ENCODE measurements at regions not wholly inside any gene's neighbourhood (a gene's known extent, or its start where the extent isn't known, plus 50 kb on each side); places are given as distances from the start of the nearest gene placed in this dataset.

GRCh38 chr3:13161771-13162535 lies 88.7 kb upstream of the IQSEC1 start:
- Mint-ChIP-seq H3K4me3 (no peak overlapping the region), H3K36me3 (ENCODE audit: low read depth) (no peaks in the 10 kb centered on the region), H3K27ac (no peak overlapping the region), H3K27me3 (no peaks in the 10 kb centered on the region), H3K9me3 (no peaks in the 10 kb centered on the region), H3K4me1 (no peaks in the 10 kb centered on the region)
- ATAC-seq (replicated peaks) = no peak

DNA sequence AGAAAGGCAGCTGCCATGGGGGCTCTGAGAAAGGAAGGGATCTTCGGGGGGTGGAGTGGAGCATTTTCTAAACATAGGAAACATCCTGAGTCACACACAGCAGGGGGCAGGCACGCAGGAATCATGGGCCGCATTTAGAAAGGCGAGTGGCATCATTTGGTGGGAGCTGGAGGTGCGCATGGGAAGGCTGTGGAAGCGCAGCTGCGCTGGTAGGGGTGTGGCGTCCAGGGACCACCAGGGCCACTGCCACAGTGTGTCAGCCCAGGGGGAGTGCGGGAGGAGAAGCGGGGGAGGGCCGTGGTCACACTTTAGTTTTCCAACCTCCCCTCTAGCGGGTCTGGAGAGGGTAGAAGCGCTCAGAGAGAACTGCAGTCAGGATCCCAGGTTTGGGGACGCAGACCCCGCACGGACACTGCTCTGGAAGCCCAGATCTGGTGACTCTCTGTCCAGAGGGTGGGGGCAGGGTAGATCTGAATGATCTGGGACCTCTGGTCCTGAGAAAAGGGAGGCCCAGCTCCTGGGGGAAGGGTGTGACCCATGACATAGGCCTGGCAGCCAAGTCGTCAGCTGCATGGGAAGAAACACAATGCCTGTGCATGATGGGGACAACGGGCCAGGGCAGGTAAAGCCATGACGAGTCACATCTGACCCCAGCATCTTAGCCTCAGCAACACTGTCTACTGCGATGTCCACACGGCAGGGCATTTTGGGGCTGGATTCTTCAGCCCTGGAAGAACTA lies 88.0 kb upstream of the IQSEC1 start:
- no peaks in the 10 kb centered on the region for H3K27me3 Mint-ChIP-seq
- ATAC-seq (replicated peaks) = no peak
- H3K9me3 Mint-ChIP-seq = peaks cover 4% of the 10 kb centered on the region
- no peaks in the 10 kb centered on the region for H3K4me1 Mint-ChIP-seq
- H3K36me3 Mint-ChIP-seq (ENCODE audit: low read depth) = no peaks in the 10 kb centered on the region
- H3K27ac Mint-ChIP-seq = no peak overlapping the region
- H3K4me3 Mint-ChIP-seq = no peak overlapping the region

GRCh38 chr3:13160619-13161018 lies 87.4 kb upstream of the IQSEC1 start:
- no peak overlapping the region for H3K27ac Mint-ChIP-seq
- H3K4me3 Mint-ChIP-seq = no peak overlapping the region
- no peak for ATAC-seq (replicated peaks)
- no peaks in the 10 kb centered on the region for H3K36me3 Mint-ChIP-seq (ENCODE audit: low read depth)
- peaks cover 5% of the 10 kb centered on the region for H3K9me3 Mint-ChIP-seq
- H3K27me3 Mint-ChIP-seq = no peaks in the 10 kb centered on the region
- H3K4me1 Mint-ChIP-seq = no peaks in the 10 kb centered on the region

DNA sequence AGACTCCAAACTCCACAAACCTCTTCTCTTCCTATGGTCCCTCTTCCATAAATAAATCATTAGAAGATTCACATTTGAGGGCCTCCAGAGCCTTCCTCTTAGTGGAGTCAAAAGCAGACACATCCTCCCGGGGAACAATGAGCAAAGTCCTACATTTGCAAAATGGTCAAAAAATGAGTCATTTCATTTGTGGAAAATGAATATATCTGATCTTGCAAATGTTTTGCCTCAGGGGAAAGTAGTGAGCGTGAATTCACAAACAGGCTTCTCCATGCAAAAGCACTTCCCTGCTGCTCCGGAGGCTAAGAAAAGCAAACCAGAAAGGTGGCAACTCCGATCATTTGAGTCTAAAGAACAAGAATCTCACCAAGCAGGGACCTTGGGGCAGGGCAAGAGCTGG lies 86.7 kb upstream of the IQSEC1 start:
- no peak for ATAC-seq (replicated peaks)
- Mint-ChIP-seq H3K36me3 (ENCODE audit: low read depth) (no peaks in the 10 kb centered on the region), H3K27me3 (no peaks in the 10 kb centered on the region), H3K4me3 (no peak overlapping the region), H3K4me1 (no peaks in the 10 kb centered on the region), H3K9me3 (peaks cover 6% of the 10 kb centered on the region), H3K27ac (no peak overlapping the region)

DNA sequence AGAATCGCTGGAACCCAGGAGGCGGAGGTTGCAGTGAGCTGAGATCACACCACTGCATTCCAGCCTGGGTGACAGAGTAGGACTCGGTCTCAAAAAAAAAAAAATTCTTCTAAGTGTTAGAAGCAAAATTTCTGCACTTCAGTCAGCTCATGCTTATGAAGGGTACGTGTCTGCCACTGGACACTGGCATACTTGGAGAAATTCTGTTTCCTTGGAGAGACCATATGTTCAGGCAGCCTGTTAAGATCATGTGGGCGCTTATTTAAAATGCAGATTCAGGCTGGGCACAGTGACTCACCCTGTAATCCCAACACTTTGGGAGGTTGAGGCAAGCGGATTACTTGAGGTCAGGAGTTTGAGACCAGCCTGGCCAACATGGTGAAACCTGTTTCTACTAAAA lies 85.6 kb upstream of the IQSEC1 start:
- H3K27me3 Mint-ChIP-seq = no peaks in the 10 kb centered on the region
- no peak overlapping the region for H3K4me3 Mint-ChIP-seq
- no peak for ATAC-seq (replicated peaks)
- peaks cover 11% of the 10 kb centered on the region for H3K9me3 Mint-ChIP-seq
- no peaks in the 10 kb centered on the region for H3K4me1 Mint-ChIP-seq
- H3K36me3 Mint-ChIP-seq (ENCODE audit: low read depth) = no peaks in the 10 kb centered on the region
- H3K27ac Mint-ChIP-seq = no peak overlapping the region

DNA sequence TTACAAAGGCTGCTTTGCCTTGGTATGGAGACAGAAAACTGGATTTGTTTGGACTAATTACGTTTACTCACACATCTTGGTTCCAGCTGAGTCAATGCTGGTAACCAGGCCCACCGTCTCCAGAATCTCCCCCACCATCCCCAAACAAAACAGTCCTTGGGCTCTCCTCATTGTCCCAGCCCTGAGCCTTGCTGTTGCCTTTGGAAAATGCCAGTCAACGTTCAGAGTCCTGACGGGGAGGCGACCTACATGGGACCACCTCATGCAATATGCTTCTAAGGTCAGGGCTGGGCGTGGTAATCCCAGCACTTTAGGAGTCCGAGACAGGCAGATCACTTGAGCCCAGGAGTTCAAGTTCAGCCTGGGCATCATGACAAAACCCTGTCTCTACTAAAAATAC lies 85.2 kb upstream of the IQSEC1 start:
- ATAC-seq (replicated peaks) = no peak
- Mint-ChIP-seq H3K36me3 (ENCODE audit: low read depth) (no peaks in the 10 kb centered on the region), H3K27ac (no peak overlapping the region), H3K4me3 (no peak overlapping the region), H3K4me1 (no peaks in the 10 kb centered on the region), H3K27me3 (no peaks in the 10 kb centered on the region), H3K9me3 (peaks cover 11% of the 10 kb centered on the region)

- Mint-ChIP-seq H3K27me3 (no peaks in the 10 kb centered on the region), H3K9me3 (peaks cover 11% of the 10 kb centered on the region), H3K4me1 (no peaks in the 10 kb centered on the region), H3K4me3 (no peak overlapping the region), H3K27ac (no peak overlapping the region), H3K36me3 (ENCODE audit: low read depth) (no peaks in the 10 kb centered on the region)
- ATAC-seq (replicated peaks) = no peak
Measured at GRCh38 chr3:13157986-13158385, 84.8 kb upstream of the IQSEC1 start.

GRCh38 chr3:13152826-13153710 lies 79.8 kb upstream of the IQSEC1 start:
- ATAC-seq (replicated peaks) = no peak
- H3K4me3 Mint-ChIP-seq = no peak overlapping the region
- H3K4me1 Mint-ChIP-seq = peaks cover 5% of the 10 kb centered on the region
- H3K27ac Mint-ChIP-seq = no peak overlapping the region
- peaks cover 11% of the 10 kb centered on the region for H3K9me3 Mint-ChIP-seq
- H3K36me3 Mint-ChIP-seq (ENCODE audit: low read depth) = no peaks in the 10 kb centered on the region
- no peaks in the 10 kb centered on the region for H3K27me3 Mint-ChIP-seq

DNA sequence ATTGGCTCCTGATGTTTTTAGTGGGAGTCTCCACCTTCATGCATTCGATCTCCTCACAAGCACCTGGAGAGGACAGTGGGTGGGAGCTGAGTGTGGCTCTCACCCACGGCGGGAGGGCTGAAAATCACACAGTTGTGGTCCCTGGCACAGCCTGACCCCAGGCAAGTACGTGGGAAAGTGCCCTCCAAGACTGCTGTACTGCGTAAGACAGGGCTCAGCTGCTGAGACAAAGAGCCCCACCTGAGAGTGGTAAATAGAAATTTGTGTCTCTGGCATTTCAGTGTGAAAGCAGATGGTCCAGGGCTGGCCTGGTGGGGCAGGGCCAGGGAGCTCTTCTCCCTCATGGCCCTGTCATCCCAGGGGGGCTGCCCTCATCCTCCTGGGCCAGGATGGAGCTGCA lies 77.4 kb upstream of the IQSEC1 start:
- H3K27ac Mint-ChIP-seq = no peak overlapping the region

DNA sequence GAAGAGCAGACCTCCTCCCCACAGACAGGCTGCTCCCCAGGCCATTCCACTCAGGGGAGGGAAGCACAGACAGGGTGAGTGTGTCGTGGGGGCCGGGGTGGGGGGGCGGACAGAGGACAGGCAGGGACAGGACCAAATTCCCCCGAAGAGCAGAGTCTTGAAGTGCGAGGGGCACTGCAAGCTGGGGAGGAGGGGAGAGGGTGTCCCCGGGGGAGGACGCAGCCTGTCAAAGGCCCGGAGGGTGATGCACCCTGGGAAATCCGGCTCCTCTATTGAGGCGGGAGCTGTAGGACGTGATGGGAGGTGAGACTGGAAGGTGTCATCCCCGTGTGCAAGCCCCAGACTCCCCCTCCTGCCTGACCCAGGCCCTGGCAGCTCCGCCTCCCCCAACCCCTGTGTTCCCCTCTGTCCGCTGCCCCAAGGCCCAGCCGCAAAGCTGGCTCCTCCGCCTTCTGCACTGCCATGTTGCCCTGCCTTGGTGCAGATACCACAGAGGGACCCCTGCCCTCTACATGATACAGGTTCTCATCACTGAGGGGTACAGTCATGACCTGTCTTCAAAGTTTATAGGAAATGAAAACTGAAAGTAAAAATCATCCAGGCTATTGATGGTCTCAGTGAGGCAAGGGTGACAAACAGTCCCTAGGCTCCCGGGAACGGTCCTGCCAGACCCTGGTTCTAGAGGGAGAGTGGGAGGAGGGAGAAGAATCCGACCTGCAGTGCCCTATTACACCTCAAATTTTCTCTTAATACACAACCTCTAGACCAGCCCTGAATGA lies 76.3 kb upstream of the IQSEC1 start:
- Mint-ChIP-seq H3K27me3 (no peaks in the 10 kb centered on the region), H3K36me3 (ENCODE audit: low read depth) (no peaks in the 10 kb centered on the region), H3K4me1 (peaks cover 5% of the 10 kb centered on the region), H3K27ac (peak overlapping the region; percentile 77), H3K9me3 (peaks cover 1% of the 10 kb centered on the region), H3K4me3 (peak overlapping the region; percentile 52)
- ATAC-seq (replicated peaks) = peak; percentile 50

More for the DNA sequence above, 77.4 kb upstream of the IQSEC1 start:
- Mint-ChIP-seq H3K4me1 (peaks cover 5% of the 10 kb centered on the region), H3K4me3 (no peak overlapping the region), H3K9me3 (peaks cover 6% of the 10 kb centered on the region), H3K36me3 (ENCODE audit: low read depth) (no peaks in the 10 kb centered on the region), H3K27me3 (no peaks in the 10 kb centered on the region)
- no peak for ATAC-seq (replicated peaks)

DNA sequence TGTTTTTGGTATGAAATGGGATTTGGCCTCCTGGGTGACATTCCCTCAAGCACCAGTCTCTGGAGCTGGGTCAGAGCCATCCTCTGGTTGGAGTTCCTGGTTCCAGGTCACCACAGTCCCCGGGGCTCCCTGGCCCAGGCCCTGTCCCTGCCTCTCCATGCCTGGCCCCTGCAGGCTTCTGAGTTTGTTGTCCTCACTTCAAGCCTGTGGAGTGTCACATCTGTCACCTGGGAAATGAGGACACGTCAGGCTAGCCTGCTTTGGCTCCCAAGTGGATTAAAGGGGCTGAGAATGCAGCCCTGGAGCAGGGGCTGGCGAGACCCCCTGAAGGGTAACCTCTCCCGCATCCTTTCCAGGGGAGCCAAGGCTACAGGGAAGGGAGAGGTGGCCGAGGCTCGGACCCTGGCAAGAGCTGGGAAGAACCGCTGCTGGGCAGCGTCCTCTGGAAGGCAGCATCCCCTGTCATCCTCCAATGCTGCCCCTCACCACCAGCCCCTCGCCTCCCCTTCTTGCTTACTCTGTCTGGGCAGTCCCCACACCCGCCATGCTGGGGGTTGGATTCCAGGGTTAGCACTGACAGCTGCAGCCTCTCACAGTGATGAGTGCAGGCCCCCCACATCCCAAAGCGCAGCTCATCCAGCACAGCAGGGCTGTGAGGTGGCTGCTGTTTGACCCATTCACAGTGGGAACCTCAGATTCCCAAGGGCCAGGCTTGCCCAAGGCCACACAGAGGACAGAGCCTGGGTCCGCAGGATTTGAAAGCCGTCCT lies 75.5 kb upstream of the IQSEC1 start:
- Mint-ChIP-seq H3K4me1 (peaks cover 5% of the 10 kb centered on the region), H3K27me3 (no peaks in the 10 kb centered on the region), H3K36me3 (ENCODE audit: low read depth) (no peaks in the 10 kb centered on the region), H3K4me3 (no peak overlapping the region), H3K27ac (peak overlapping the region; percentile 33), H3K9me3 (no peaks in the 10 kb centered on the region)
- no peak for ATAC-seq (replicated peaks)

DNA sequence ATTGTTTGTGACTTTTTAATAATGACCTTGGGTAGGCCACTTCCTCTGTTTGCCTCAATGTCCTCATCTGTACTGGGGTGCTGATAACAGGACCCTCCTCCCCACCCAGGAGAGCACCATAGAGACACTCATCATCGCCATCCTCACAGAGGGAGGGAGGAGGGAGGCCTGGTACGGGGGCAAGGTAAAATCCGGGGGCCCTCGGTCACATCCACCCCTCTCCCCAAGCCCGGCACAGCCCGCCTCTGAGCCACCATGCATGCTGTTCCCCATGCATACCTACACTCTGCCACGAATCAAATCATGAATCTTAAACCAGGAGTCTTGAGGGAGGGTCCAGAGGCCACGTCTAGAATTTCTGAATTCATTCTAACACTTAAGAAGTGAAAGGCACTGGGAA lies 74.9 kb upstream of the IQSEC1 start:
- no peak overlapping the region for H3K4me3 Mint-ChIP-seq
- H3K27ac Mint-ChIP-seq = peak overlapping the region; percentile 33
- peaks cover 5% of the 10 kb centered on the region for H3K4me1 Mint-ChIP-seq
- H3K27me3 Mint-ChIP-seq = no peaks in the 10 kb centered on the region
- no peaks in the 10 kb centered on the region for H3K9me3 Mint-ChIP-seq
- ATAC-seq (replicated peaks) = no peak
- H3K36me3 Mint-ChIP-seq (ENCODE audit: low read depth) = no peaks in the 10 kb centered on the region

- no peak overlapping the region for H3K27ac Mint-ChIP-seq
- no peak overlapping the region for H3K4me3 Mint-ChIP-seq
- ATAC-seq (replicated peaks) = no peak
- peaks cover 3% of the 10 kb centered on the region for H3K27me3 Mint-ChIP-seq
- no peaks in the 10 kb centered on the region for H3K9me3 Mint-ChIP-seq
- H3K36me3 Mint-ChIP-seq (ENCODE audit: low read depth) = no peaks in the 10 kb centered on the region
- H3K4me1 Mint-ChIP-seq = peaks cover 5% of the 10 kb centered on the region
Measured at GRCh38 chr3:13147344-13147743, 74.1 kb upstream of the IQSEC1 start.

Data from activated T-helper 17 cell treated with anti-CD3 and anti-CD28 coated beads, Interleukin-2, amount 50 U/mL, for 72 hours (primary cell).